ENCODE measurements at regions not wholly inside any gene's neighbourhood (a gene's known extent, or its start where the extent isn't known, plus 50 kb on each side); places are given as distances from the start of the nearest gene placed in this dataset.

GRCh38 chr5:15991586-15991985 lies 188.0 kb downstream of the MARCHF11 start:
- BruUV-seq (replicated peaks), result no TSS peak
- POLR2A ChIA-PET, result no interaction called here
- Histone ChIP-seq H3K9me3 (no peaks in the 10 kb centered on the region), H3K36me3 (ENCODE audit: control insufficient read depth, insufficient read depth, low read length) (no peaks in the 10 kb centered on the region), H3K27me3 (replicated peaks; ENCODE audit: control insufficient read depth, insufficient read depth, low read length) (no peaks in the 10 kb centered on the region), H3K4me1 (no peaks in the 10 kb centered on the region), H3K4me3 (ENCODE audit: low read depth, low read length) (no peak overlapping the region)
- Mint-ChIP-seq H3K27me3 (ENCODE audit: insufficient read depth, unreplicated experiment) (no peaks in the 10 kb centered on the region), H3K27ac (ENCODE audit: unreplicated experiment) (no peak overlapping the region), H3K4me3 (ENCODE audit: unreplicated experiment) (no peak overlapping the region), H3K36me3 (ENCODE audit: insufficient read depth, unreplicated experiment) (no peaks in the 10 kb centered on the region), H3K9me3 (ENCODE audit: unreplicated experiment) (peaks cover 26% of the 10 kb centered on the region), H3K4me1 (ENCODE audit: low read depth, unreplicated experiment) (no peaks in the 10 kb centered on the region)
- TF ChIP-seq CTCF (IDR thresholded peaks at IDR 0.05; ENCODE audit: insufficient read depth in 1 of 2, low read depth in 1 of 2, low read length in 1 of 2, severe bottlenecking in 1 of 2, unreplicated experiment in 1 of 2), result no peak
- no peak for DNase-seq
- CTCF ChIA-PET, result no interaction called here
- intact Hi-C loops (cut with micrococcal nuclease; ENCODE audit: unreplicated experiment), result no loop called here

Measured in Caco-2 (cell line).